Fibroblast of skin of back (primary cell): ENCODE measurements at regions not wholly inside any gene's neighbourhood (a gene's known extent, or its start where the extent isn't known, plus 50 kb on each side); places are given as distances from the start of the nearest gene placed in this dataset.
"Not testable (repeated sequence)": the region's sequence is repeated elsewhere in the genome, so short reads cannot be mapped to it uniquely, and the experiment has no call there.

ENCODE experiments used
- DNase-seq: peaks from one replicate; pipeline ENCODE4 v3.0.0-alpha.2; 2013

DNA sequence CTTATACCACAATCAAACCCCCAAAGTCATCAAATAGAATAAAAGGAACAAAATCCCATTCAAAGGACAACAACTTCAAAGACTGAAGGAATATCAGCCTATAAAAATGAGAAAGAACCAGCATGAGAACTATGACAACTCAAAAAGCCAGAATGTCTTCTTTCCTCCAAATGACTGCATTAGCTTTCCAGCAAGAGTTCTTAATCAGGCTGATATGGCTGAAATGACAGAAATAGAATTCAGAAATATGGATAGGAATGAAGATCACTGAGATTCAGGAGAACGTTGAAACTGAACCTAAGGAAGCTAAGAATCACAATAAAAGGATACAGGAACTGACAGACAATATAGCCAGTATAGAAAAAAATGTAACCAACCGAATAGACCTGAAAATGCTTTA, 109.5 kb downstream of the SINHCAF start:
- DNase-seq, result no peak

DNA sequence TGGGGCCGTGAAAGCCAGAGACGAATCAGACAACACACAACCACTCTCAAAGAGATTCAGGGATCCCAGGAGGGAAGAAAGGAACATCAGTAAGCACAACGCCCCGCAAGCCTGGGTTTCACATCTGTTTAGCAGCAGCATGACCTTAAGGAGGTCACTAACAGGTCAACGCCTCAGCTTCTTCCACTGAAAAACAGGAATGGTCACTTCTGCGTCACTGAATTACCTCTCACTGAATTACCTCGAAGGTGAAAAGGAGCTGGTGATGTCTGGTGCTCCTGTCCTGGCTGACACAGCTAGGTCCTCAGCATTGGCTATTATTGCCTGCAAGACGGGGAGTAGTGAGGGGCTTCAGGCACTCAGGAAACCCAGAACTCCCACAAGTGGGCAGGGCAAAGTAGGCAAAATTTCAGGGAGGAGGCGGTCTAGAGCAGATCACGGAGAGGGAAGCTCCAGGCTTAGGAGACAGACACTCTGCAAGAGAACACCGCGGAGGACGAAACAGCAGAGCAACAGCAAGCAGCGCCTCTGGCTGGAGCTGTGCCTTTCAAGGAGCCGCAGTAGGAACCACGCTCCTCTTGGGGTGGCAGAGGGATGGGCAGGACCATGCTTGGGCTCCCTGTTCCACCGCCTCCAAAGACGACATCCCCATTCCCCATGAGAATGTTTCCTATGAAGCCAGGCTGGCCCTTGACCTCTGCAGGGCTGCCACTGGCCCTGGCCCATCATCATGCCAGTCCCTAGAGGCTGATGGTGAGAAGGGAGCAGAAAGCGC, 108.4 kb downstream of the SINHCAF start:
- no peak for DNase-seq

DNA sequence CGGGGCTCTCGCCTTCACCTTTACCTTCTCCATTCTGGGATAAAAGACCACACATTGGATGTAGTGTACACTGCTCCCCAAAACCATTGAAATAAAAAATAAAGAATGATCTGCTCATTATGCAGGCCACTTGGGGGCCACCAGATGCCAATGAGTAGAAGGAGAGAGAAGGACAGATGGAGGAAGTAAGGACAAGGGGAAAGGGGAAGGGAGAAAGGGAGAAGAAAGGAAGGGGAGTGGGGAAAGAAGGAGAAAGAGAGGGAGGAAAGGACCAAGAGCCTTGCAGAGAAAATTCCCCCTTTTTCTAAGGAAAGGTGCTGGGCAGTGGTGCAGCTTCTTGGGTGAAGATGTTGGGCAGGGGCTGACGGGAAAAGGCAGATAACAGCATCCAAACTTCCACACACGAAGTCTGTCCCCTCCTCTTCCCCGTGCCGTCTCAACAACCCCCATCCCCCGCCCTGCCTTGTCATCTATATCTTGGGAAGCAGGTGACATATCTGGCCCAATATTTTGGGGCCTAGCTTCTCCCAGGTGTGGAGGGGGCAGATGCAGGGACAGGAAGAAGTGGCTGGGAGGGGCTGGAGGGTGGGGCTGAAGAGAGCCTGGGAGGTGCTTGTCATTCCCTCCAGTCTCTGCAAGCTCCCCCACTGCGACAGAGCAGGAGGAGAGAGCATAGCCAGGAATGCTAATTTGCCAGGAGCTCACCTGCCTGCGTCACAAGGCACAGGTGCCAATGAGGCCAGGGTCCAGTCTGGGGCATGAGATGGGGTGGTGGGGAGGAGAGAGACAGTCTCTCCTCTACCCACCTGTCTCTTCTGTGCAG, 107.5 kb downstream of the SINHCAF start:
- no peak for DNase-seq

DNA sequence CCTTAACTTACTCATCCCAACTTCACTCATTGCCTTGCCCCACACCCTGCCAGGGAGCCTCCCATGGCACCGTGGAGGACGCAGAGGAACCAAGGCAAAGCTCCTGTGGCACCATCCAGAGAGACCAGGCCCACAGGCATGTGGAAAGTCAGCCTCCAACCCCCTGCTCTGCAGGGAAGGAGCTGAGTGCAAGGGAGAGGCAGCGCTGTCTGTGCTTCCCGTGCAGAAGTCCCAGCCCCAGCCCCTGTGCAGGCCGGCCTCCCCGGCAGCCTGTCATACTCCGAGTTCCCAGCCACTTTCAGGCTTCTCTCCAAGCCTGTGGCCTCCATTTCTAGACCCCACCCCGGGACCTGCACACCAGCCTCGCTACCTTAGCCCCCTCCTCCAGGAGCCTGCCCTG, 106.4 kb downstream of the SINHCAF start:
- no peak for DNase-seq

DNA sequence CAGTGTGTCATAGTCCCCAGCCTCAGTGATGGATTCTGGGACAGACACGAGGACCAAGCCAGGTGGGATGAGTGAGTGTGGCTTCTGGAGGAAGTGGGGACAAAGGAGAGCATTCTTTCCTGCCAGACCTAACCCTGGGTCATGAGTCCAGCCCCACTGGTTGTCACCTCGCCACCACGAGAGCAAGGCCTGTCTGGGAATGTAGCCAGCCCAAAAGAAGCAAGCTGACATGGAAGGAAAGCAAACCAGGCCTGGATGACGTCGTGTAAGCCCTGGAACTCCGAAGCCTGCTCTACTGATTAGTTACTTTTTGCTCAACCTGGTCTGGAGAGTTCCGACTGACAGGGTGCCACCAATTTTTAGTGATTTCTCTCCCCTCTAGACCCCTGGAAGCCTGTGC, 105.9 kb downstream of the SINHCAF start:
- DNase-seq, result no peak

DNA sequence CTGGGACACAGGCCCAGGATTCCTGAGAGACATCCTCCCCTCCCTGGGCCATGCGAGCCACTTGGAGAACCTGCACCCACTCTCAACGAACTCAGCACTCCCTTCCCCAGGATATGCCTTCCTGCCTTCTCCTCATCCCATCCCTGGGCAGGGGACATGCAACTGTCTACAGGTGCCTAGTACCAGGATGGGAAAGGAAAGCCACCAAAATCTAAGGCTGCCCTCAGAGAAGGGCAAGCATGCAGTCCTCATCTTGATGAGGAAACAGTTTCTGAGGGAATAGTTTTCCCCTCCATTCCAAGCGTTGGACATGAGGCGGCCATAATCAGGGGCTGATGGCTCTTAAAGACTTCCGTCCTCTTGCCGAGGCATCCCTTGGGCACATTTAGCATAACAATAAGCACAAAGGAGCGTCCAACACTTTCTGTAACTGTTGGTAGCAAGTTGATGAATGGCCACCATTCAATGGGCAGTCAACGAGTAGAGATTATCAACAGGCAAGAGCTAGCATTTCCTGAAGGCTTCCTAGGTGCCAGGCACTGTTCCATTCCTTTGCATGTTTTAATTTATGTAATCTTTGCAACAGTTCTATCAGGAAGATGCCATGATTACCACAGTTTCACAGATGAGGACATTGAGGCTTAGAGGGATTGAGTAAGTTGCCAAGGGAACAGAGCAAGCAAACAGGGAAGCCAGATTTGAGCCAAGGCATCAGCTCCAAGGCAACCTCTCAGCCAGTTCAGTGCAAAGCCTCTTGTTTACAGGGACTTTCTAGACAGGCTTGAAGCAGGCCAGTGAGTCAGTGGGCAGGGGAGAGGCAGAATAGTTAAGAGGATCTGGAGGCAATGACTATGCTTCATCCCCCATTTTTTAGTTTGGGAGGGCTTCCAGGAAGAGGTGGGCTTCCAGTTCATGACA, 105.1 kb downstream of the SINHCAF start:
- no peak for DNase-seq

DNA sequence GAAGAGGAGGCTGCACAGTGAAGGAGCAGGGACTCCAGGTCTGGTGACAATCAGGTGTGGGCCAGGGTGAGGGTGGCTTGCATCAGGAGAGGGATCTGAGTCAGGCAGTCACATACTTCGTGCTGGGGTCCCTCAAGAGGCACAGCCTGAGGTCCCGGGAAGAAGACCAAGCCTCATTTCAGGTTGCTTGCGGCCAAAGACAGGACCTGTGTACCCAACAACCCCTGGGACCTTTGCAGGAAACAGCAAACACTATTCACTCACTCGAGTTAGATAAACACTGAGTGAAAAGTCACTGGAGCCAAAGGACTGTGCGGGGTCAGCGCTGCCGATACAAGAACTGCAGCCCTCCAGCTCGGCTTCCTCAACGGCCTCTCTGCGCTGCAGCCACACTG, 104.4 kb downstream of the SINHCAF start:
- no peak for DNase-seq

DNA sequence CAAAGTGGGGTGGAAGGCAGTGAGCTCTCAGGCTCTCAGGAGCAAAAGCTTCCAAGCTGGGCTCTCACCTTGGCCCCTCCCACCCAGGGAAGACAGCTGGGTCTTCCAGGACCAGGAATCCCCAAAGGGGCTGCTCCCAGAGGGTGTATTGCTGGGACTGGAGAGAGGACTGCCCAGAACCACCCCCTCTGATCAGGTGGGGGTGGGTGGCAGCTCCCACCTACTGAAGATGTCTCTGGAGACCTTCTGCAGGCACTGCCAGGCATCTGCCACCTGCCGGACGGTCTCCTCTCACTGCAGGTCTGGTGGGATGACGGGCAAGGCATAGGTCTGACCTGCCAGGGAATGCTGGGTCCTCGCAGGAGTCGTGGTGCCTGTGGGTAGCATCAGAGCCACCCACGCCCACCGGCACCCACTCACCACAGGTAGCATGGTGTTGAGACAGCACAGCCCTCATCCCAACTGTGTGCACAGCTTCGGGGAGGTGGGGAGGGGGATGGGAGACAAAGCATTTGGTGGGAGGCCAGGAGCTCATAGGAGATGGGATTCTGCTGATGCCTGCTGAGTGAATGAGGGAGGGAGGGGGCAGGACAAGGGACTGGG, 103.2 kb downstream of the SINHCAF start:
- no peak for DNase-seq

DNA sequence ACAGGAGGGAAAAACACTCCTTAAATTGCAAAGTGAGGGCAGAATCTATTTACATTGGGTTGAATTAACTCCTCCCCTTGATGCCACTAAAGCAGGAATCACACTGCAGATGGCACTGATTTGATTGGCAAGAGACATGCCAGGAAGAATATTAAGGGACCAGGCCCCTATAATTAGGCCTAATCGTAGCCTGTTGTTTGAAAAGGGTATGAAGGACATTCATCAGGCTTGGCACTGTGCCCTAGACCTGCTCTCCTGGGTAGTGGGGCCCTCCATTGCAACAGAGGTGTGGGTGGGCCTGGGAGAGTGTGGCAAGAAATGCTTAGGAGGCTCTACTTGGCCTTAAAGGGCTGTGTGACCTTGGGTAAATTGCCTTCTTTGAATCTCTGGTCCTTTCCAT, 102.3 kb downstream of the SINHCAF start:
- DNase-seq, result not testable (repeated sequence)

DNA sequence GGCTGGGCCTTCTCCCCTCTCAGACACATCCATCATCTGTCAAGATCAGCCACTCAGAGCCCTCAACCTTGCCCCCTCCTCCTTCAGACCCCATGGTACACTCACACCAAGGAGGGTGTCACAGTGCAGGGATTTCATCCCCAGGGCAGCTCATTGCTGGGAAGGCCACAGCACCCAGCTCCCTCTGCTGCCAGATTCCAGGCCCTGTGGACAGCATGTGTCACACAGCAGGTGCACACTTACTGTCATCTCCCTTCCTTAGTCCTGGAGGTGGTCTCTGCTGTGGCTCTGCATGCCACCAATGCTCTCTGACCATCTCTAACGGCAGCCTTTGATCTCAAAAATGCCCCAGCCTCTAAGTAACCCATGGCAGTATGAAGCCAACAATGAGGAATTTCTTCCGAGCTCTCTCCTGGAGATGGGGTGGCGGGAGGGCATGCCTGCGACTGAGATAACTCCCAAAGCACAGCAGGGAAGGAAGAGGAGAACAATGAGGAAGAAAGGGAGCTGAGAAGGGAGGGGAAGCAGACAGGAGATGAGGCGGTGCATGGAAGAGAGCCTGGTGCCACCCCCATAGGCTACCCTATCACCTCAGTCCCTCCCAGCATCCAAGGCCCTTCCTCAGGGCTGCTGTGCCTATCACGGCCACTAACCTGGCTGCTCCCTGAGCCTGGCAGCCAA, 101.0 kb downstream of the SINHCAF start:
- DNase-seq, result no peak

DNA sequence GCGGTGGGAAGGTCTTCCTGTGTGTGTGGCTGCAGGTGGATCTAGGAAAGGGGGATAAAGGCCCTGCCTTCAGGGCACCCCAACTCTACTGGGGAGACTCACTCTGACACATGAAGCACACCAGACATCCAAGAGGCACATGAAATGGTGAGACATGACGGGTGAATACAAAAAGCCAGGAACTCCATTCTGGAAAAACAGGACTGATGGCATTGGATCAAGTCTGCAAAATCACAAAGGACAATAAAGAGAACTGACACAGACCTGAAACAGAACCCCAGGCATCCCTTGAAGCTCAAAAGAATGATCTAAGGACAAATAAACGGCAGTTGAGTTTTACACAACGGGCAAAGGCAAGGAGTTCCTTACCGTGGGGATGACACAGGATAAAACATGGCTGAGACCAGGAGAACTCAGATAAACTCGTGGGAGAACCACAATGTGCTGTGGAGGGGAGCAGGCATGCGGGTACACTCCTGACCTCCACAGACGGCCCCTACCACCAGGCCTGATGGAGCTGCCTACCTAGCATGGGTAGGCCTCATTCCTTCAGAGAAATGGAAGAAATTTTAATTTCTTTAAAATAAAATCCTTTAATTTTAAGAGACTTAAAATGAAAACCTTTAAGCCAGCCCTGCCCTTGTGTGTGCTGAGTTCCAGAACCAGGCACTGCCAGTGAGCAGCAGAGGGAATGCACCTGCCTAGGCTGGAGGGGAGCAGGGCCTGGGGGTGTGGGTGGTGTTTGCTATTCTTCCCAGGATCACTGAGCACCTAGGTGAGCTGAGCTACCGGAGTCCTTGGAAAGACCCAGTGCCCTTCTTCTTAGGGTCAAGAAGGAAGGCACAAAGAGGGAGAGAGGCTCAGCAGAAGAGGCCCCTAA, 100.1 kb downstream of the SINHCAF start:
- DNase-seq, result no peak

DNA sequence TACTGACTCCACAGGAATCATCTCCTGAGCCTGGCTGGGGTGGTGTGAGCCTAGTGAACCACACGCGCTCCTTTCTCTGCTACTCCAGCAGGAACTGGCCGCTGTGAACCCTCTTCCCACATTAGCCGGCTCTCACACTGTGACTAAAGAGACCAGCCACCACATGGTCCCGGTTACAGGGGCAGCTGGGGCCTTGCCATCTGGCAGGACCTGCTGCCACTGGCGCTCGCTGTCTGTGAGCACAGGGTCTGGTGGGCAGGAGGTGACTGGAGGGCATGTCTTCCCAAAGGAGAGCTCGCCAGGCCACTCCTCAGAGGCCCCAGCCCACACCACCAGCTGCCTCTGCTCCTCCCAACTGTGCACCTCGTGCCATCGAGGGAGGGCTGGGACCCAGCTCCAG, 99.3 kb downstream of the SINHCAF start:
- DNase-seq, result no peak

DNA sequence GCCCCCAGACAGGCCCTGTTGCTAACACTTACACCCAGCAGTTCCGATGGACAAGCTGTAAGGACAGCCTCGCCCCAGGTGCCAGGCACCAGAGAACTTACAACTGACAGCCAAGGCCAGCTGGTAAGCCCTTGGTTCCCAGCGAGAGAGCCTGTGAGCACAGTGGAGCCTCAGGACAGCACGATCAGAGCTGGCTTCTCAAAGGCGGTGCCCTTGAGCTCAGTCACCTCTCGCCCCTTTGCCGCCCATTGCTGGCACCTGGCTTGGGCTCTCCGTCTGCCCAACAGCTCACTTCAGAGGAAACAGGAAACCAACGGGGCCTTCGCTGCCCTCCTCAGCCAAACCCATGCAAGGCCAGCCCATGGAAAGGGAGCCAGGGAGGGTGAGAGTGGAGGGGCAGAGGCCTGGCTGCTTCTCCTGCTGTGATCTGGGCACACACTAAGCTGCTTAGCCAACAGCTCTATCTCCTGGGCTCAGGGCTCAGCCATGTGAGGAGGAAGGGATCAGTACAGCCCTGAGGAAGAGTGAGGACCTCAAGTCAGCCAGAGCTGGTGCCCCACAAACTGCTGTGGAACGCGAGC, 98.5 kb downstream of the SINHCAF start:
- no peak for DNase-seq

DNA sequence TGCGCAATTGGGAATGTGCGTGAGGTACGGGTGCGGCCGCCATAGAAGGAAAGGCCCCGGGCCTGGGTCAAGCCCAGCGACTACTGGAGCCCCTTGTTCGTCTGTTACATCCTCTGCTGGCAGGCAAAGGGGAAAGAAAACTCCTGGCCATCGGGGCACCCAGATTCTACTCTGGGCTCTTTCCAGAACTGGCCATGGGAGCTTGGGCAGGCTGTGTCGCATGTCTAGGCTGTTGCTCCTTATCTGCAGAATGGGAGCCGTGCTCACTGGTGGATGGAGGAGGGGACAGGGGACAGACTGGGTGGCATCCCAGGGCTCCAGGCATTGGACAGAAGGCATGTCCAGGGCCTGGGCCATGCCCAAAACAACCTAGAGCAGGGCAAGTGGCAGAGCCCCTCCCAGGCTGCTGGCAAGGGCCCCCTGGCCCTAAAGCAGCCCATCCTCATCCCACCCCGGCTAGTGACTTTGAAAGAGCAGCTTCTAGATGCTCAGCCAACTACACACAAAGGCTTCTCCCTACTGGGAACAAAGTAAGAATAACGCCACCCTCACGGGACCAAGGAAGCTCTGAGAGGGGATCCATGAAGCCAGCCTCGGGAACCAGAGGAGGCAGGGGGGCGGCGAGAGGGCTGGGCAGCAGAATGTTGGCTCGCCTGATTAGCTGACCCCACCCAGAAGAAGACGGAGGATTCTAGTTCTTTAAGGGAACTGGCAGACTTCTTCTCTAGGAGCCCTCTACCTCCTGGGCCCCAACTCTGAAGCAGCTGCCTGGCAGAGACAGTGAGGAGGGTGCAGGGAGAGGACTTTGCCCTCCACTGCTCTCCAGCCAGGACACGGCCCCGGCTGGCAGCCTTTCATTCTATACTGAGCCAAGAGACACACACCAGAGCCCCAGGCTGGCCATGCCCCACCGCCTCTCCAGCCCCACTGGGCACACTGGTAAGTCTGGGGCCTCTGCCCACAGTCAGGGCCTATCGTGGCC, 96.8 kb downstream of the SINHCAF start:
- no peak for DNase-seq

DNA sequence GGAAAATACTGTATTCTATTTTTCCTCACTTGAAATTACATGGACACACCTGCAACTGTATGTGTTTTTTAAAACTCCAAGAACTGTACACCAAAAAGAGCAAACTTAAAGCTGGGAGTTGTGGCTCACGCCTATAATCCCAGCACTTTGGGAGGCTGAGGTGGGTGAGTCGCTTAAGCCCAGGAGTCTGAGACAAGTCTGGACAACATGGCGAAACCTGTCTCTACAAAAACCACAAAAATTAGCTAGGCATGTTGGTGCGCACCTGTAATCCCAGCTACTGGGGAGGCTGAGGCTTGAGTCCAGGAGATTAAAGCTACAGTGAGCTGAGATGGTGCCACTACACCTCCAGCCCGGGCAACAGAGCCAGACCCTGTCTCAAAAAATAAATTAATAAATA, 95.9 kb downstream of the SINHCAF start:
- no peak for DNase-seq
